ENCODE measurements at regions not wholly inside any gene's neighbourhood (a gene's known extent, or its start where the extent isn't known, plus 50 kb on each side); places are given as distances from the start of the nearest gene placed in this dataset.
"Not testable (repeated sequence)": the region's sequence is repeated elsewhere in the genome, so short reads cannot be mapped to it uniquely, and the experiment has no call there.

- ChIA-PET CTCF (interaction anchor here (0.5 kb wide), 2 partner anchors 276 to 506 kb away, joined by 3 to 4 read pairs; no protein-coding TSS in a partner anchor), POLR2A (ENCODE audit: low non-redundant PET) (no interaction called here)
- DNase-seq (ENCODE audit: low spot score): no peak
- no peak overlapping the region for H3K27ac ChIP-seq
- TF ChIP-seq CTCF (conservative IDR thresholded peaks at IDR 0.05; ENCODE audit: low read depth): no peak
Observed at GRCh38 chr4:187387739-187388138, 607.8 kb upstream of the ZFP42 start.

GRCh38 chr4:187389420-187389819 lies 606.2 kb upstream of the ZFP42 start:
- CTCF ChIA-PET: no interaction called here
- TF ChIP-seq CTCF (conservative IDR thresholded peaks at IDR 0.05; ENCODE audit: low read depth): no peak
- no peak for DNase-seq (ENCODE audit: low spot score)
- no peak overlapping the region for H3K27ac ChIP-seq
- POLR2A ChIA-PET (ENCODE audit: low non-redundant PET): no interaction called here

- no peak for DNase-seq (ENCODE audit: low spot score)
- no peak for TF ChIP-seq CTCF (conservative IDR thresholded peaks at IDR 0.05; ENCODE audit: low read depth)
- H3K27ac ChIP-seq: no peak overlapping the region
- CTCF ChIA-PET: no interaction called here
- POLR2A ChIA-PET (ENCODE audit: low non-redundant PET): no interaction called here
Observed at GRCh38 chr4:187390646-187391045, 604.9 kb upstream of the ZFP42 start.

- no peak for TF ChIP-seq CTCF (conservative IDR thresholded peaks at IDR 0.05; ENCODE audit: low read depth)
- no peak overlapping the region for H3K27ac ChIP-seq
- ChIA-PET POLR2A (ENCODE audit: low non-redundant PET) (interaction anchor here (0.5 kb wide), 1 partner anchor 319 kb away, joined by 3 read pairs; no protein-coding TSS in a partner anchor), CTCF (no interaction called here)
- DNase-seq (ENCODE audit: low spot score): no peak
Observed at GRCh38 chr4:187393531-187394344, 601.8 kb upstream of the ZFP42 start.

GRCh38 chr4:187396106-187396505 lies 599.5 kb upstream of the ZFP42 start:
- CTCF ChIA-PET: interaction anchor here (0.5 kb wide), 1 partner anchor 915 kb away, joined by 5 read pairs; no protein-coding TSS in a partner anchor
- no peak for DNase-seq (ENCODE audit: low spot score)

GRCh38 chr4:187408447-187408846 lies 587.1 kb upstream of the ZFP42 start:
- H3K27ac ChIP-seq; CTCF ChIA-PET; POLR2A ChIA-PET (ENCODE audit: low non-redundant PET); DNase-seq (ENCODE audit: low spot score): not testable (repeated sequence)

More at GRCh38 chr4:187396106-187396505, 599.5 kb upstream of the ZFP42 start:
- TF ChIP-seq CTCF (conservative IDR thresholded peaks at IDR 0.05; ENCODE audit: low read depth): no peak
- H3K27ac ChIP-seq: no peak overlapping the region
- POLR2A ChIA-PET (ENCODE audit: low non-redundant PET): no interaction called here

- CTCF ChIA-PET: no interaction called here
- TF ChIP-seq CTCF (conservative IDR thresholded peaks at IDR 0.05; ENCODE audit: low read depth): no peak
- no peak overlapping the region for H3K27ac ChIP-seq
- POLR2A ChIA-PET (ENCODE audit: low non-redundant PET): no interaction called here
- DNase-seq (ENCODE audit: low spot score): no peak
Observed at GRCh38 chr4:187413564-187414358, 581.8 kb upstream of the ZFP42 start.

Measured in RWPE1 (cell line).